GM23338 (cell line): ENCODE measurements at regions not wholly inside any gene's neighbourhood (a gene's known extent, or its start where the extent isn't known, plus 50 kb on each side); places are given as distances from the start of the nearest gene placed in this dataset.

Experiments
- ATAC-seq: fragments of 200-7000 bp; cut with Tn5 transposase; 3 replicates; pipeline ENCODE4 v1.9.1; 2020
- DNase-seq: peaks from one replicate; pipeline ENCODE4 v3.0.0-alpha.2; 2015; ENCODE audit warnings: low spot score
- H2AFZ ChIP-seq: fragments of 200-600 bp; sonication (generic); 2 replicates; pipeline ENCODE4 v1.8.0; 2016; ENCODE audit warnings: antibody characterized with exemption, mild to moderate bottlenecking, moderate library complexity
- H3F3A ChIP-seq: fragments of 200-600 bp; sonication (generic); replicated peaks from 2 replicates; pipeline ENCODE4 v1.8.0; 2017; ENCODE audit warnings: antibody characterized with exemption, mixed run types, low read depth
- H3K27ac ChIP-seq: fragments of 200-600 bp; sonication (generic); 2 replicates; pipeline ENCODE4 v1.6.1; 2016; ENCODE audit warnings: low read depth
- H3K27me3 ChIP-seq: fragments of 200-600 bp; sonication (generic); 2 replicates; pipeline ENCODE4 v1.8.0; 2016; ENCODE audit warnings: mild to moderate bottlenecking, mixed run types, moderate library complexity; ENCODE audit not compliant: insufficient read depth
- H3K36me3 ChIP-seq: fragments of 200-600 bp; sonication (generic); 2 replicates; pipeline ENCODE4 v1.8.0; 2016; ENCODE audit warnings: mild to moderate bottlenecking; ENCODE audit not compliant: insufficient read depth
- H3K4me1 ChIP-seq: fragments of 200-600 bp; sonication (generic); 2 replicates; pipeline ENCODE4 v1.8.0; 2016; ENCODE audit warnings: mild to moderate bottlenecking, moderate library complexity; ENCODE audit not compliant: insufficient read depth
- H3K4me2 ChIP-seq: fragments of 200-600 bp; sonication (generic); 2 replicates; pipeline ENCODE4 v1.7.1; 2017; ENCODE audit warnings: mixed run types
- H3K4me3 ChIP-seq: fragments of 200-600 bp; sonication (generic); 2 replicates; pipeline ENCODE4 v1.6.1; 2016; ENCODE audit warnings: mixed run types
- H3K79me2 ChIP-seq: fragments of 200-600 bp; sonication (generic); replicated peaks from 2 replicates; pipeline ENCODE4 v1.8.0; 2017; ENCODE audit warnings: mild to moderate bottlenecking; ENCODE audit not compliant: insufficient read depth
- H3K9me2 ChIP-seq: fragments of 200-600 bp; sonication (generic); 2 replicates; pipeline ENCODE4 v1.8.0; 2017; ENCODE audit not compliant: insufficient read depth
- H4K20me1 ChIP-seq: fragments of 200-600 bp; sonication (generic); replicated peaks from 2 replicates; pipeline ENCODE4 v1.8.0; 2017; ENCODE audit warnings: mild to moderate bottlenecking; ENCODE audit not compliant: insufficient read depth
- H3K27ac Mint-ChIP-seq: 2 replicates; pipeline ENCODE4 v1.8.0; 2020; ENCODE audit warnings: inconsistent platforms, mild to moderate bottlenecking, moderate library complexity, mixed read lengths
- H3K27me3 Mint-ChIP-seq: 3 replicates; pipeline ENCODE4 v1.8.0; 2022; ENCODE audit warnings: low read depth, mild to moderate bottlenecking, moderate library complexity, mixed read lengths, inconsistent platforms; ENCODE audit not compliant: insufficient read depth, poor library complexity
- H3K36me3 Mint-ChIP-seq: 3 replicates; pipeline ENCODE4 v1.8.0; 2021; ENCODE audit warnings: low read depth, mild to moderate bottlenecking, inconsistent platforms, moderate library complexity, mixed read lengths
- H3K4me1 Mint-ChIP-seq: 3 replicates; pipeline ENCODE4 v1.8.0; 2020; ENCODE audit warnings: mild to moderate bottlenecking, inconsistent platforms, mixed read lengths
- H3K4me3 Mint-ChIP-seq: 3 replicates; pipeline ENCODE4 v1.8.0; 2021; ENCODE audit warnings: moderate library complexity, mild to moderate bottlenecking, inconsistent platforms, mixed read lengths
- H3K9me3 Mint-ChIP-seq: 3 replicates; pipeline ENCODE4 v1.8.0; 2020; ENCODE audit warnings: moderate library complexity, mild to moderate bottlenecking, inconsistent platforms, mixed read lengths
- CREB1 ChIP-seq: fragments of 250-450 bp; sonication (Bioruptor Pico); IDR thresholded peaks from 2 replicates; pipeline ENCODE4 v1.5.0; 2020; ENCODE audit warnings: low read depth, mild to moderate bottlenecking, moderate library complexity
- ETS1 ChIP-seq: IDR thresholded peaks from 2 replicates; pipeline ENCODE4 v1.6.1; 2016; ENCODE audit warnings: antibody characterized with exemption
- EZH2 ChIP-seq: fragments of 200-600 bp; sonication (generic); IDR thresholded peaks from one replicate; pipeline ENCODE4 v1.8.0; 2017; ENCODE audit warnings: antibody characterized with exemption, mild to moderate bottlenecking, low read depth; ENCODE audit not compliant: unreplicated experiment
- EZH2phosphoT487 ChIP-seq: fragments of 200-600 bp; sonication (generic); IDR thresholded peaks from one replicate; pipeline ENCODE4 v1.8.1; 2018; ENCODE audit warnings: antibody characterized with exemption; ENCODE audit not compliant: unreplicated experiment
- JUNB ChIP-seq: IDR thresholded peaks from one replicate; pipeline ENCODE4 v1.6.1; 2016; ENCODE audit warnings: antibody characterized with exemption; ENCODE audit not compliant: unreplicated experiment
- POLR2AphosphoS5 ChIP-seq: IDR thresholded peaks from 2 replicates; pipeline ENCODE4 v1.6.1; 2016; ENCODE audit warnings: antibody characterized with exemption, low read depth
- REST ChIP-seq: IDR thresholded peaks from one replicate; pipeline ENCODE4 v1.6.1; 2018; ENCODE audit warnings: antibody characterized with exemption; ENCODE audit not compliant: unreplicated experiment
- STAT1 ChIP-seq: IDR thresholded peaks from one replicate; pipeline ENCODE4 v1.6.1; 2016; ENCODE audit warnings: antibody characterized with exemption; ENCODE audit not compliant: unreplicated experiment
- ZNF331 ChIP-seq: fragments of 250-450 bp; sonication (Bioruptor Pico); IDR thresholded peaks from 2 replicates; pipeline ENCODE4 v1.5.0; 2020; ENCODE audit warnings: low read depth, mild to moderate bottlenecking, moderate library complexity
- ZNF462 ChIP-seq: fragments of 250-450 bp; sonication (Bioruptor Pico); IDR thresholded peaks from 2 replicates; pipeline ENCODE4 v1.5.0; 2020; ENCODE audit warnings: mild to moderate bottlenecking, moderate library complexity

GRCh38 chr4:141840299-141840986 is 204.1 kb downstream of the IL15 start:
- Histone ChIP-seq H2AFZ (no peak overlapping the region), H3K36me3 (no peaks in the 10 kb centered on the region), H3K4me2 (no peak overlapping the region), H3K27ac (no peak overlapping the region), H3K4me3 (no peak overlapping the region), H3K27me3 (no peaks in the 10 kb centered on the region), H3F3A (no peaks in the 10 kb centered on the region), H3K4me1 (no peaks in the 10 kb centered on the region), H3K9me2 (no peaks in the 10 kb centered on the region), H3K79me2 (no peaks in the 10 kb centered on the region), H4K20me1 (no peaks in the 10 kb centered on the region)
- no peaks in the 10 kb centered on the region for H3K36me3 Mint-ChIP-seq
- H3K9me3 Mint-ChIP-seq = 0 out of 3 replicates have a peak, but pooled peaks cover 2% of the 10 kb centered on the region
- ATAC-seq (no peak), DNase-seq (no peak)
- H3K4me1 Mint-ChIP-seq = no peaks in the 10 kb centered on the region
- H3K27ac Mint-ChIP-seq = no peak overlapping the region
- TF ChIP-seq CREB1 (CRISPR knock-in tag) = no peak
- TF ChIP-seq ZNF331 = no peak
- no peak for TF ChIP-seq ZNF462 (CRISPR knock-in tag)
- no peak for TF ChIP-seq REST
- no peak for TF ChIP-seq JUNB
- TF ChIP-seq EZH2 = no peak
- TF ChIP-seq POLR2AphosphoS5 = no peak
- TF ChIP-seq EZH2phosphoT487 = no peak
- TF ChIP-seq STAT1 = no peak
- TF ChIP-seq ETS1 = no peak
- peaks cover 1% of the 10 kb centered on the region for H3K27me3 Mint-ChIP-seq
- H3K4me3 Mint-ChIP-seq = no peak overlapping the region
